Activated CD8-positive, alpha-beta T cell treated with anti-CD3 and anti-CD28 coated beads, Interleukin-2, amount 10 ng/mL, durations not matched to agents 7 days and 5 days (primary cell): ENCODE measurements at regions not wholly inside any gene's neighbourhood (a gene's known extent, or its start where the extent isn't known, plus 50 kb on each side); places are given as distances from the start of the nearest gene placed in this dataset.
"Not testable (repeated sequence)": the region's sequence is repeated elsewhere in the genome, so short reads cannot be mapped to it uniquely, and the experiment has no call there.

ENCODE experiments used
- ATAC-seq: fragments of 150-1000 bp; cut with Tn5 transposase; one replicate; pipeline ENCODE4 v1.10.0; 2021; ENCODE audit warnings: moderate library complexity
- CTCF ChIA-PET: fragments of 350-600 bp; sonication (Branson Sonifier 250); formaldehyde crosslinking; loops from one replicate; lab custom pipeline; 2021; ENCODE audit warnings: antibody characterized with exemption; lab: Charles Lee
- POLR2A ChIA-PET: fragments of 350-600 bp; sonication (Branson Sonifier 250); formaldehyde crosslinking; loops from one replicate; lab custom pipeline; 2021; ENCODE audit warnings: antibody characterized with exemption; lab: Charles Lee
- DNase-seq: peaks from one replicate; pipeline ENCODE4 v3.0.0-alpha.2; 2020
- H3K27ac Mint-ChIP-seq: one replicate; pipeline ENCODE4 v1.8.0; 2021; ENCODE audit warnings: mild to moderate bottlenecking, mixed read lengths
- H3K27me3 Mint-ChIP-seq: one replicate; pipeline ENCODE4 v1.8.0; 2021; ENCODE audit warnings: low read depth, mixed read lengths
- H3K36me3 Mint-ChIP-seq: one replicate; pipeline ENCODE4 v1.8.0; 2021; ENCODE audit warnings: low read depth, mixed read lengths
- H3K4me1 Mint-ChIP-seq: one replicate; pipeline ENCODE4 v1.8.0; 2021; ENCODE audit warnings: low read depth, mixed read lengths
- H3K4me3 Mint-ChIP-seq: one replicate; pipeline ENCODE4 v1.8.0; 2021; ENCODE audit warnings: mild to moderate bottlenecking, mixed read lengths
- H3K9me3 Mint-ChIP-seq: one replicate; pipeline ENCODE4 v1.8.0; 2022; ENCODE audit warnings: mixed read lengths; ENCODE audit not compliant: insufficient read depth

DNA sequence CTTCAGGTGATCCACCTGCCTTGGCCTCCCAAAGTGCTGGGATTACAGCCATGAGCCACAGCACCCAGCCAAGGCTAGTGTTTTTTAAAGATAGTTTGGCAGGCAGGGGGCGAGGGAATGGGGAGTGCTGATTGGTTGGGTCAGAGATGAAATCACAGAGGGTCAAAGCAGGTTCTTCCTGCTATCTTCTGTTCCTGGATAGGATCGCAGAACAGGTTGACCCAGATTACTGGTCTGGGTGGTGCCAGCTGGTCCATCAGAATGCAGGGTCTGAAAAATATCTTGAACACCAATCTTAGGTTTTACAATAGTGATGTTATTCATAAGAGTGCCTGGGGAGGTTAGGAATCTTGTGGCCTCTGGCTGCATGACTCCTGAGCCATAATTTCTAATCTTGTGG is 272.2 kb downstream of the CD83 start:
- H3K4me3 Mint-ChIP-seq, H3K27ac Mint-ChIP-seq, H3K27me3 Mint-ChIP-seq, CTCF ChIA-PET, ATAC-seq, H3K9me3 Mint-ChIP-seq, DNase-seq, H3K36me3 Mint-ChIP-seq: not testable (repeated sequence)
- H3K4me1 Mint-ChIP-seq, result peaks cover 13% of the 10 kb centered on the region
- POLR2A ChIA-PET, result interaction anchor here (0.6 kb wide), 1 partner anchor 113 kb away, joined by 3 read pairs; no protein-coding TSS in a partner anchor

DNA sequence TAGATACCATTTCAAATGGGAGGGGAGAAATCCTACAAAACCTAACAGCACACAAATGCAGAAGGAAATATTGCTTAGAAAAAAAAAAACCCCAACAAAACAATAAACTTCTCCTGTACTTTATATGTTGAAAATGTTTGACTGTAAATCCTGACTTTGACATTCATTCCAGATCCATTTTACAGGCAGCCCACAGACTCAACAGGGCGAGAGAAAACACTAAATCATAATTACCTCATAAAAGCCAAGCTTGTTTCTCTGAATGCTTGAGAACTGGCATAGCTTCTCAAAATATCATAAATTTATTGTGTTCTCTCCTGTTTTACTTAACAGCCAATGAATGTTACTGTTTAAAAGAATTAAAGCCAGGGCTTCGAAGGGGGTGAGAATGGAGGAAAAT is 273.2 kb downstream of the CD83 start:
- ChIA-PET POLR2A (no interaction called here), CTCF (no interaction called here)
- no peak overlapping the region for H3K27ac Mint-ChIP-seq
- H3K4me1 Mint-ChIP-seq, result peaks cover 9% of the 10 kb centered on the region
- no peak overlapping the region for H3K4me3 Mint-ChIP-seq
- ATAC-seq, result no peak
- DNase-seq, result no peak
- H3K36me3 Mint-ChIP-seq, result no peaks in the 10 kb centered on the region
- H3K9me3 Mint-ChIP-seq, result no peaks in the 10 kb centered on the region
- H3K27me3 Mint-ChIP-seq, result peaks cover 6% of the 10 kb centered on the region

DNA sequence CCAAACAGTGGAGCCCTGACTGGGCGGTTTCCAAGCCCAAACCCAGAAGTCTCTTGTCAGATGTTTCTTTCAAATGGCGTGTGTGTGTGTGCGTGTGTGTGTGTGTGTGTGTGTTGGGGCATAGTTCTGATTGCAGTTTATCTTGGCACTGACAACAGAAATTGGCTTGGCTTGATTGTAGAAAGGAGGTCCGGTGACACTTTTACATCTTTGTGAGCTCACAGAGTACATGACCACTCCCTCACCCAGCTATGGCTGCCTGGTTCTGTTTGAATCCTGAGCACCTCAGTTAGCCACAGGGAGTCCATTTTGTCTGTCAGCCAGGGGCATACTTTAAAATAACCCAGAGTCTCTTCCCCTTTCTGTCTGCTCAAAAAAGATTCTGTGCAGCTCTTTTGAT is 276.3 kb downstream of the CD83 start:
- Mint-ChIP-seq H3K27me3 (peaks cover 8% of the 10 kb centered on the region), H3K9me3 (no peaks in the 10 kb centered on the region), H3K27ac (no peak overlapping the region), H3K4me3 (no peak overlapping the region), H3K36me3 (no peaks in the 10 kb centered on the region), H3K4me1 (peaks cover 7% of the 10 kb centered on the region)
- ATAC-seq (no peak), DNase-seq (no peak)
- CTCF ChIA-PET, result interaction anchor here (1.1 kb wide), 1 partner anchor 182 kb away, joined by 3 read pairs; no protein-coding TSS in a partner anchor
- POLR2A ChIA-PET, result interaction anchor here (0.6 kb wide), 2 partner anchors 86 to 104 kb away, joined by 3 read pairs; no protein-coding TSS in a partner anchor

DNA sequence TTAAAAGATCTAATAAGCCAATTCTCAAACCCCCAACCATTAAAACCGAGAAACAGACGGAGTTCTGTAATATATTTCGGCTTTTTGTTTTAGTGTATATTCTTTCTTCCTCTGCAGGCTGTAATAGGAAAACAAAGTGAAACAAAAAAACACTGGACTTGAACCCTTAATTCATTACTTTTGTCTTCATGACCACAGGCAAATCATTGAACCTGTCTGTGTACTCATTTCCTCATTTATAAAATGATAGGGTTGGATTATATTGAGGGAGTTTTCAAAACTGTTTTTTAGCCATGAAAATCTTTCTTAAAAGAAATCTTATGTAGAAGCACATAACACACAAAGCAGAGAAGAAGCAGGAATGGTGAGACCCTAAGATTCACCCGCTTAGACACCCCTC is 278.8 kb downstream of the CD83 start:
- no peak for ATAC-seq

DNA sequence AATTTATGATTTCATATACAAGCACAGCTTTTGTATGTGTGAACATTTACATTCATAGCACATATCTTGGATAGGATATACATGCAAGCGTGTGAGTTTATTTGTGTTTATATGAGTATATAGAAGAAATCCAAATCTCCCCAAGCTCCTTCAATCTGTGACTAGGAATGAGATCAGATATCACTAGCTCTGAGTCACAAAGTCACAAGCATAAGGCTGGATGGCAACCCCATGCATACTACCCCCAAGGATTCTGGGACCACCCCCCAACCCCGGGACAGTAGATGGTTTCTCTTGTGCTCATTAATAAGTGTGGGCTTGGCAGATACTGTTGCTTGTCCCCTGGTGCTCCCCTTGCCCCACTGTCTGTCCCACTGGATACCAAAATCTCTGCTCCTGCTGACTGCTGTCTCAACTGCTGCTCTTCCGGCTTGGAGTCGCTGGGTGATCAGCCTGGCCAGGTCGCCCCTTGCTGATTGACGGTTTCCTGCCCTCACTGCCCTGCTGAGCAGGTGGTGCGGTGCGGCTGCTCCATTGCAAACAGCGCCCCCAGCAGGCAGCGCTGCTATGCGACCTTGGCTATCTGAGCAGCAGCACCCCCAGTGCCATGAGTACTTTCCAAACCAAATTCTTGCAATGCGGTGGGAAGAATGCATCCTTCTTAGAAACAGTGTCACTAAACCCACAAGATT is 279.4 kb downstream of the CD83 start:
- no peaks in the 10 kb centered on the region for H3K9me3 Mint-ChIP-seq
- POLR2A ChIA-PET, result interaction anchor here (0.6 kb wide), 1 partner anchor 740 kb away, joined by 3 read pairs; no protein-coding TSS in a partner anchor
- H3K36me3 Mint-ChIP-seq, result no peaks in the 10 kb centered on the region
- H3K27ac Mint-ChIP-seq, result no peak overlapping the region
- H3K4me1 Mint-ChIP-seq, result peaks cover 7% of the 10 kb centered on the region
- H3K4me3 Mint-ChIP-seq, result no peak overlapping the region
- CTCF ChIA-PET, result interaction anchor here (0.9 to 1.6 kb wide), 3 partner anchors 42 to 313 kb away, joined by 3 to 4 read pairs (median 3); no protein-coding TSS in a partner anchor
- ATAC-seq (no peak), DNase-seq (peak; percentile 26)
- H3K27me3 Mint-ChIP-seq, result peaks cover 8% of the 10 kb centered on the region

More for the DNA sequence above, 278.8 kb downstream of the CD83 start:
- Mint-ChIP-seq H3K9me3 (no peaks in the 10 kb centered on the region), H3K4me3 (no peak overlapping the region), H3K27ac (no peak overlapping the region), H3K36me3 (no peaks in the 10 kb centered on the region), H3K27me3 (peaks cover 8% of the 10 kb centered on the region), H3K4me1 (peaks cover 7% of the 10 kb centered on the region)
- ChIA-PET CTCF (no interaction called here), POLR2A (no interaction called here)
- no peak for DNase-seq

DNA sequence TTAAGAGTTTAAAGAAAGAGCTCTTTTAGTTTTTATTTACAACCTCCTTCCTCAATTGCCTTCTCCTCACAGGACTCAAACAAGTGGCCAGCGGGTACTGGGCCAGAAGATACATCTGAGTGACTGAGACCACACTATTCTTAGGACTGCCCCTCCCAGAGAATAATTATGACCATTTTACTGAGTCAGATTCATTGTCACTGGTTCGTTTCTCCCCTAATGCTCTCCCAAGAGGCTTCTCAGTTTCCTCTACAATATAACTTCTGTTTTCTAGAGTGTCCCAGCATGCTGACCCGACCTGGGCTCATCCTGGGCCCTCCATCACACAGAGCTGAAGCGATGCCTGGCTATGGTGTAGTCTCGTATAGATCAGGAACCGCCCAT is 279.9 kb downstream of the CD83 start:
- Mint-ChIP-seq H3K4me1 (peaks cover 7% of the 10 kb centered on the region), H3K4me3 (no peak overlapping the region), H3K27me3 (peaks cover 8% of the 10 kb centered on the region), H3K27ac (no peak overlapping the region), H3K9me3 (no peaks in the 10 kb centered on the region), H3K36me3 (no peaks in the 10 kb centered on the region)
- CTCF ChIA-PET, result interaction anchor here (0.9 to 1.6 kb wide), 3 partner anchors 42 to 313 kb away, joined by 3 to 4 read pairs (median 3); no protein-coding TSS in a partner anchor
- no peak for DNase-seq
- ATAC-seq, result no peak
- POLR2A ChIA-PET, result no interaction called here

DNA sequence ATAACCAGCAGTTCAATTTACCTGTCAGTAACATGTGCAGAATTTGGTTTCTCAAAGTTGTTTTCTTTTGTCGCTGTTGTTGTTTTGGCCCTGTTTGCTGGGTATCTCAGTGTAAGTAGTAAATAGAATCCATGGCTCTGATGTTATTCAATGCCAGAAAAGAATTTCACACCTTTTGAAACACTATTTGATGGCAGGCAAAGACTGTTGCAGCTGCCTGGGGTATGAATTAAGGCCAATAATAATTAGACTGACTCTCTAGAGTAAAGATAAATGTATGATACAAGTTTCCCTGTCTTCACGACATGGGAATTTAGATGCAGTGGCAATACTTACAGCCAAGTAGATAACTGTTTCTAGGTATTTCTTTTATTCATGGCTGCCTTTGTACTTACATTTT is 281.4 kb downstream of the CD83 start:
- ATAC-seq (no peak), DNase-seq (no peak)
- peaks cover 6% of the 10 kb centered on the region for H3K27me3 Mint-ChIP-seq
- H3K4me3 Mint-ChIP-seq, result no peak overlapping the region
- H3K27ac Mint-ChIP-seq, result no peak overlapping the region
- H3K9me3 Mint-ChIP-seq, result no peaks in the 10 kb centered on the region
- CTCF ChIA-PET, result no interaction called here
- no peaks in the 10 kb centered on the region for H3K36me3 Mint-ChIP-seq
- peaks cover 7% of the 10 kb centered on the region for H3K4me1 Mint-ChIP-seq
- POLR2A ChIA-PET, result no interaction called here

DNA sequence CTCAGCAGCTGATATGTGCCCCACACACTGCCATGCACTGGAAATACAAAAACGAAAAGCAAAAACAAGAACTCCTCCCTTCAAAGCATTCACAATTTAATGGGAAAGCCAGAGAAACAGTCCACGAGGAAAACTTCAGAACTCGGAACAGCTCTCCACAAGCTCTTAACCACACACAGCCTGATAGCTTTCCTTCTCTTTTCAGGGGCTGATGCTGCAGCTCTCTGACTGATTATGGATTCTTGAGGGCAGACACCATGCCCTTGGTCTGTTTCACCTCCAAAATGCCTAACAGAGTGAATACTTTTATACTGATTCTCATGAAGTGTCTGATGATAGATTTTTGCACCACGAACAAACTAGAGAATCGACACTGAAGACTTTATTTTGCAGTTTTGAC is 282.1 kb downstream of the CD83 start:
- peaks cover 7% of the 10 kb centered on the region for H3K4me1 Mint-ChIP-seq
- H3K36me3 Mint-ChIP-seq, result no peaks in the 10 kb centered on the region
- no peak for DNase-seq
- H3K4me3 Mint-ChIP-seq, result no peak overlapping the region
- ChIA-PET CTCF (no interaction called here), POLR2A (no interaction called here)
- no peak overlapping the region for H3K27ac Mint-ChIP-seq
- H3K27me3 Mint-ChIP-seq, result peaks cover 6% of the 10 kb centered on the region
- H3K9me3 Mint-ChIP-seq, result no peaks in the 10 kb centered on the region
- no peak for ATAC-seq

DNA sequence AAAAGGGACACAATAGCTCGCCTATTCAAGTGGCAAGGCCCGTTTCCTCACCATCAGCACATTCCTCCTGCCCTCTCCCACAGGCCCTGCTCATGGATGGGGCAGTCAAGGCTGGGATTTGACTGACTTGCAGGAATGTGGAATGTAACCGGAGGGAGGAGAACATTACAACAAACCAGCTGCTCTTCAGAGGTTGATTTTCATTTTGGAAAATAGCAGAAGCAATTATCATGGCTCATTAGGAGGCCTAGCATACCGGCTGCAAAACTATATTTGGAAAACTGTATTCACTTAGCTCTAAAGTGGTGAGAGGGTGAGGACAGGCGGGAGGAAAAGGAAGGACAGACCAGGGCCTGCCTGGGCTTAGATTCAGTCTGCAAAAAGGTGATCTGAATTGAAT is 283.7 kb downstream of the CD83 start:
- H3K4me1 Mint-ChIP-seq, result peaks cover 7% of the 10 kb centered on the region
- ChIA-PET CTCF (no interaction called here), POLR2A (no interaction called here)
- DNase-seq (no peak), ATAC-seq (no peak)
- H3K27ac Mint-ChIP-seq, result no peak overlapping the region
- no peaks in the 10 kb centered on the region for H3K9me3 Mint-ChIP-seq
- H3K27me3 Mint-ChIP-seq, result no peaks in the 10 kb centered on the region
- no peaks in the 10 kb centered on the region for H3K36me3 Mint-ChIP-seq
- no peak overlapping the region for H3K4me3 Mint-ChIP-seq

DNA sequence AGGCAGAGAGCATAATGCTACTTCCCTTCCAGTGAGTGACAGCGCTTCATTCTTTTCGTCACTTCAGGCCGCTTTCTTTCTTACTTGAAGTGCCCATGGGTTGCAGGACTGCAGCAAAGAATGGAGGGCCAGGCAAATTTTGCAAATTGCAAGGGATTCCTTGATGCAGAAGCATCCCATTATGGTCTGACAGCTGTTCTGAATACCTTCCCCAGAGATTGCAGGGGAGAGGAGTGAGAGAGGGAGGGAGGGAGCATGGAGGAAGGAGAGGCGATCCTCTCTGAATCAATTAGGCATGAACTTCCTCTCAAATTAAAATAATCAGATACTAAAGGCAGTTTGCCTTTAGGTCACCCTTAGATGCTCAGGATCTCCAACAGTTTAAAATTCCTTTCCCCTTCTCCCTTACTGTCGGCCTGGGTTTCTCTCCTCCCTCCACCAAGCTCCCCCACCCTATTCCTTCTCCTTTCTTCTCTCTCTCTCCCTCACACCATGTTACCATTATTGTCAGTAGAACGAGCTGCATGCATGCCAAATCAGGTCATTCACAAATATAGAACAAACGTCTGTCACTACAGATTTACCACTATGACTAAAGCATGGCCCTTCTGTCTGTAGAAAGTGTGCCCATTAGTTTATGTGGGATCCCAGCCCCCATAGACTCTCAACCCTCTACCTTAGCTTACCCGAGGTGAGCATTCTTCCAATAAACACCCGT is 289.2 kb downstream of the CD83 start:
- ChIA-PET POLR2A (no interaction called here), CTCF (no interaction called here)
- Mint-ChIP-seq H3K9me3 (peaks cover 4% of the 10 kb centered on the region), H3K27me3 (peaks cover 2% of the 10 kb centered on the region), H3K4me1 (no peaks in the 10 kb centered on the region), H3K36me3 (no peaks in the 10 kb centered on the region), H3K4me3 (no peak overlapping the region), H3K27ac (no peak overlapping the region)
- DNase-seq (no peak), ATAC-seq (no peak)

DNA sequence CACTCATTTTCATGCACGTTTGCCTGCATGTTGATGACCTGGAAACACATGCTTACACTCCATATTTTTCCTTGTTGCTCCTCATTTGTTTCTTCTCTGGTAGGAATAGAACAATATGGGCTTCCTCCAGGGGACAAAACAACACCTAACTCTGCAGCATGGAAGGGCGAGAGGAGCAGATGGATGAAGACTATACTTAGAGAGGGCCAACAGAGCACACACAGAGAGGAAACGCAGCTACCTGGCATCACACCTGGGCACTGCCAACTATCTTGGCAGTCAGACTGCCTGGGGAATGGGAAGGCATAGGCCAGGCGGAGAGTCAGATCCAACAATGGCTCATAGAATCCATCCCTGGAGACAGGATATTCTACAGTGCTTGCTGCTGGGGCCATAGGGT is 290.9 kb downstream of the CD83 start:
- DNase-seq (no peak), ATAC-seq (no peak)
- Mint-ChIP-seq H3K4me1 (no peaks in the 10 kb centered on the region), H3K4me3 (no peak overlapping the region), H3K27ac (no peak overlapping the region), H3K9me3 (peaks cover 4% of the 10 kb centered on the region), H3K27me3 (peaks cover 5% of the 10 kb centered on the region), H3K36me3 (no peaks in the 10 kb centered on the region)
- CTCF ChIA-PET, result no interaction called here
- POLR2A ChIA-PET, result no interaction called here

DNA sequence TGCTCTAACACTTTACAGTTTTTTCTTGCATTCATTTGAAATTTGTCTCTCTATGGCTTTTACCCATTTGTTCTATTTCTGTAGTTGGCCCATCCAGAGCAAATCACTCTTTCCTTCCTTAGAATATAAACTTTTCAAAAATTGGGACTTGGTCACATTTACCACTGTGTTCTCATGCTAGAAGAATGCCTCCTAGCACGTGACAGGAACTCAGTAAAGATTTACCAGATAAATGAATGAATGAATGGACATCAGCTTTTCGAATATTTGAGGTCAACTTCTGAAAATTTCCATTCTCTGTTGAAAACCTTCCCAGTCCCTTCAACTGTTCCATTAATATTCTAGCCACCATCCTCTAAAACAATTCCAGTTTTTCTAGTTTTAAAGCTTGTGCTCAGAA is 294.5 kb downstream of the CD83 start:
- no peaks in the 10 kb centered on the region for H3K36me3 Mint-ChIP-seq
- ChIA-PET CTCF (no interaction called here), POLR2A (no interaction called here)
- H3K4me3 Mint-ChIP-seq, result no peak overlapping the region
- no peak overlapping the region for H3K27ac Mint-ChIP-seq
- ATAC-seq, result no peak
- peaks cover 4% of the 10 kb centered on the region for H3K9me3 Mint-ChIP-seq
- DNase-seq, result no peak
- peaks cover 3% of the 10 kb centered on the region for H3K27me3 Mint-ChIP-seq
- no peaks in the 10 kb centered on the region for H3K4me1 Mint-ChIP-seq
